Tibial nerve (tissue), 4 donors: ENCODE measurements at regions not wholly inside any gene's neighbourhood (a gene's known extent, or its start where the extent isn't known, plus 50 kb on each side); places are given as distances from the start of the nearest gene placed in this dataset.

Source experiments
- CTCF ChIP-seq, 5 experiments: fragments of 200-600 bp in 3 of 5; fragments of 450-650 bp in 2 of 5; sonication (generic) in 3 of 5; IDR thresholded peaks; one replicate each; pipeline ENCODE4 v1.5.1; 2016 to 2019; ENCODE audit warnings: antibody characterized with exemption in 5 of 5, mild to moderate bottlenecking in 3 of 5, moderate library complexity in 2 of 5
- EP300 ChIP-seq, 2 donors: sonication (generic); formaldehyde crosslinking; IDR thresholded peaks; one replicate each; pipeline ENCODE4 v1.6.1; 2017; ENCODE audit warnings: antibody characterized with exemption in 2 of 2, mild to moderate bottlenecking in 1 of 2
- POLR2A ChIP-seq, 2 donors: fragments of 450-650 bp; IDR thresholded peaks; one replicate each; pipeline ENCODE4 v1.6.1; 2017; ENCODE audit warnings: antibody characterized with exemption in 2 of 2, mild to moderate bottlenecking in 2 of 2, moderate library complexity in 2 of 2

GRCh38 chr5:99000221-99000620 is 71.4 kb upstream of the CHD1 start:
- TF ChIP-seq CTCF (IDR thresholded peaks at IDR 0.05), result no peak
- TF ChIP-seq EP300 (IDR thresholded peaks at IDR 0.05), result no peak
- TF ChIP-seq POLR2A (IDR thresholded peaks at IDR 0.05), result no peak
